ENCODE measurements at regions not wholly inside any gene's neighbourhood (a gene's known extent, or its start where the extent isn't known, plus 50 kb on each side); places are given as distances from the start of the nearest gene placed in this dataset.
"Not testable (repeated sequence)": the region's sequence is repeated elsewhere in the genome, so short reads cannot be mapped to it uniquely, and the experiment has no call there.

- Mint-ChIP-seq H3K4me3 (no peak overlapping the region), H3K27me3 (no peaks in the 10 kb centered on the region), H3K36me3 (ENCODE audit: low read depth) (no peaks in the 10 kb centered on the region), H3K27ac (no peak overlapping the region), H3K4me1 (no peaks in the 10 kb centered on the region)
- ATAC-seq = no peak
- no peak for DNase-seq
- no peaks in the 10 kb centered on the region for H3K9me3 ChIP-seq (ENCODE audit: control insufficient read depth, low read length, poor library complexity, severe bottlenecking)
Observed at GRCh38 chr2:192655916-192656315, 461.2 kb upstream of the TMEFF2 start.

DNA sequence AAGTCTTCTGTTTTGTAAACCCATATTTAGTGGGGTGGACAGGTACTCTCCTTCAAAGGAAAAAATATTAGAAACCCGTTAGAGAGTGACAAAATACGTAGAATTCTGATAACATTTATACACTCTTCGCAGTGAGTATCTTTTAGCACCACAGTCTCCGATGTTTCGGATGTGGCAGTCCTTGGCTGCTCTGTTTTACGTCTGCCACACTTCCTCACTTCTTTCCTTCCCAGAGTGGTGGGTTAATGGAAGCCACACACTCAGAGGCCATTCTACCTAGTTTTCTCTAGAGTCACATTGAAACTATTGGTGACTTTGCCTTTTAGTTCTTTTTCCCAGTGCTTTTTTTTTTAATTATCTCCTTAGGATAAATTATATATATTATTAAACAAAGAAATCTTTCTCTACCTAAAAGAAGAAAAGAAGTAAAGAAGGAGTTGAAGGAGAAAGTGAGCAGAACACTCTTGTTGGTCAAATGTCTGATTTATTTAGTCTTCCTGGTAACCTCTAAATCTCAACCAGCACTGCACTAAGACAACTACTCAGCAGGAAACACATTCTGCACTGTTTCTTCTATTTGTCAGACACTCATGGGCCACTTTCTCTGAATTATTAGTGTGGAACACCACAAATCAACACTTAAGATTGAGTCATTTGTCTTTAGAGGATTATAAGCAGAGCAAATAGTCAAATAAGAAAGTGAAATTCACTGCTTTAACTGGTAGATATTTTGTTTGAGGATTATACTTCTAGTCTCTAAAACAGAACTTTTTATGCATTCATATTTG is 451.3 kb upstream of the TMEFF2 start:
- no peak for DNase-seq
- Mint-ChIP-seq H3K4me1 (no peaks in the 10 kb centered on the region), H3K27ac (no peak overlapping the region), H3K27me3 (no peaks in the 10 kb centered on the region), H3K36me3 (ENCODE audit: low read depth) (no peaks in the 10 kb centered on the region), H3K4me3 (no peak overlapping the region)
- H3K9me3 ChIP-seq (ENCODE audit: control insufficient read depth, low read length, poor library complexity, severe bottlenecking) = no peaks in the 10 kb centered on the region
- ATAC-seq = no peak

DNA sequence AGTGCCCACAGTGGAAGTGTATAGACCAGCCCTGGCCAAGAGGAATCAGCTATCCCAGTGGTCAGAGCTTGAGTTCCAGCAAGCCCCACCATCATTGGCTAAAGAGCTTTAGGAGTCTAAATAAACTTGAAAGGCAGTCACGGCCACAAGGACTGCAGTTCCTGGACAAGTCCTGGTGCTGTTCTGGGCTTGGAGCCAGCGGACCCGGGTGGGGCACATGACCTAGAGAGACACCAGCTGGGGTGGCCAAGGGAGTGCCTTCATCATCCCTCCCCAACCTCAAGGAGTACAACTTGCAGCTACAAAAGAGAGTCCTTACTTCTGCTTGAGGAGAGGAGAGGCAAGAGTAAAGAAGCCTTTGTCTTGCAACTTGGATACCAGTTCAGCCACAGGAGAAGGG is 439.8 kb upstream of the TMEFF2 start:
- Mint-ChIP-seq H3K36me3 (ENCODE audit: low read depth) (no peaks in the 10 kb centered on the region), H3K27ac (no peak overlapping the region), H3K27me3 (no peaks in the 10 kb centered on the region), H3K4me3 (no peak overlapping the region), H3K4me1 (no peaks in the 10 kb centered on the region)
- no peak for DNase-seq
- ATAC-seq = no peak
- H3K9me3 ChIP-seq (ENCODE audit: control insufficient read depth, low read length, poor library complexity, severe bottlenecking) = no peaks in the 10 kb centered on the region

GRCh38 chr2:192628017-192628416 is 433.3 kb upstream of the TMEFF2 start:
- Mint-ChIP-seq H3K27ac (no peak overlapping the region), H3K27me3 (no peaks in the 10 kb centered on the region), H3K4me1 (no peaks in the 10 kb centered on the region), H3K4me3 (no peak overlapping the region), H3K36me3 (ENCODE audit: low read depth) (no peaks in the 10 kb centered on the region)
- ATAC-seq (no peak), DNase-seq (no peak)
- H3K9me3 ChIP-seq (ENCODE audit: control insufficient read depth, low read length, poor library complexity, severe bottlenecking) = no peaks in the 10 kb centered on the region

- H3K4me1 Mint-ChIP-seq = no peaks in the 10 kb centered on the region
- ATAC-seq = no peak
- H3K4me3 Mint-ChIP-seq = no peak overlapping the region
- no peaks in the 10 kb centered on the region for H3K27me3 Mint-ChIP-seq
- H3K9me3 ChIP-seq (ENCODE audit: control insufficient read depth, low read length, poor library complexity, severe bottlenecking) = no peaks in the 10 kb centered on the region
- H3K27ac Mint-ChIP-seq = no peak overlapping the region
- no peaks in the 10 kb centered on the region for H3K36me3 Mint-ChIP-seq (ENCODE audit: low read depth)
- DNase-seq = no peak
Observed at GRCh38 chr2:192615105-192615504, 420.4 kb upstream of the TMEFF2 start.

- DNase-seq (no peak), ATAC-seq (no peak)
- H3K27ac Mint-ChIP-seq = no peak overlapping the region
- no peaks in the 10 kb centered on the region for H3K4me1 Mint-ChIP-seq
- H3K36me3 Mint-ChIP-seq (ENCODE audit: low read depth) = no peaks in the 10 kb centered on the region
- no peaks in the 10 kb centered on the region for H3K9me3 ChIP-seq (ENCODE audit: control insufficient read depth, low read length, poor library complexity, severe bottlenecking)
- no peak overlapping the region for H3K4me3 Mint-ChIP-seq
- no peaks in the 10 kb centered on the region for H3K27me3 Mint-ChIP-seq
Observed at GRCh38 chr2:192604295-192604694, 409.6 kb upstream of the TMEFF2 start.

DNA sequence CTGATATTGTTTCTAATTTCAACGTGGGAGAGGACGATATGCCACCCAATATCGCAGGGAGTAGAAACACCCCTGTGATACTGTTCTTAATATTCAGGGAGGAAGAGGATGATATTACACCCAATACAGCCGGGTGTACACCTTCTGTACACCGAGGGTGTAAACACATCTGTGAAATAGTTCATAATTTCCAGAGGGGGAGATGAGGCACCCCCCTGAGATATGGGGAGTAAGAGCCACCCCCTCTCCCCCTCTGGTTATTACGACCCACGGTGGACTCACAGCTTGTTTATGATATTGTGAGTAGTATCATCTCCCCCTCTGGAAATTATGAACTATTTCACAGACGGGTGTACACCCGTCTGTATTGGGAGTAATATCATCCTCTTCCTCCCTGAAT is 403.9 kb upstream of the TMEFF2 start:
- DNase-seq; H3K36me3 Mint-ChIP-seq (ENCODE audit: low read depth); H3K4me1 Mint-ChIP-seq; H3K9me3 ChIP-seq (ENCODE audit: control insufficient read depth, low read length, poor library complexity, severe bottlenecking); H3K27me3 Mint-ChIP-seq; H3K27ac Mint-ChIP-seq; ATAC-seq; H3K4me3 Mint-ChIP-seq: not testable (repeated sequence)

DNA sequence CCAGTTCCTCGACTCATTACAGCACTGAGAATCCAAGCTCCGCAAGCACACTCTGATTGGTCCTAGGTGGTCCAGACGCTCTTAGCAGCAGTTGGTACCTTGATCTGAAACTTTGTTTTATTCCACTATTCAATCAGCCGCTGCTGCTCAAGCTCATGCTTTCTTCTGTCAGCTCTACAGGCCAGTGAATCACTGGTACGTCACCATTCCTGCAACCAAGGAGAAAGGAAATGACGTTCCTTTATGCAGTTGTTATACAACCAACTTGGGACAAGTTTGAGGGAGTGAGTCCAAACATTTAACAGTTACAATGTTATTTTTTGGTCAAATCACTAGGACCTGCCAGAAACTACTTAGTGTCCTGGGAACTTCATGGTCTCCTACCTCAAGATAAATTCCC is 398.8 kb upstream of the TMEFF2 start:
- Mint-ChIP-seq H3K4me1 (no peaks in the 10 kb centered on the region), H3K27me3 (no peaks in the 10 kb centered on the region), H3K27ac (no peak overlapping the region), H3K36me3 (ENCODE audit: low read depth) (no peaks in the 10 kb centered on the region), H3K4me3 (no peak overlapping the region)
- H3K9me3 ChIP-seq (ENCODE audit: control insufficient read depth, low read length, poor library complexity, severe bottlenecking) = no peaks in the 10 kb centered on the region
- DNase-seq = no peak
- ATAC-seq = no peak

DNA sequence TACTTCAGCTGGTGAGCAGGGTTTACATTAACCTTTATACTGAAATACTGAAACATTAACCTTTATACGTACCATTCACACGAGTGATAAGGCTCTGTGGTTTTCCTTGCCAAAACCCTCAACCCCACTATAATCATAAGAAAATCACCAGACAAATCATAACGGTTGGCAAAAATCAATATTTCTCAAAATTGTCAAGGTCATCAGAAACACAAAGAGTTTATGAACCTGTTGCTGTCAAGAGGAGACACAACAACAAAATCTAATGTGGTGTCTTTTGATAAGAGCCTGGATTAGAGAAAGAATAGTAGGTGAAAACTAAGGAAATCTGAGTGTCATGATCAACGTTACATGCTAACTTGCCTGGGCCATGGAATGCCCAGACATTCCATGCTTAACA is 396.9 kb upstream of the TMEFF2 start:
- ATAC-seq = no peak
- DNase-seq = no peak
- H3K36me3 Mint-ChIP-seq (ENCODE audit: low read depth) = no peaks in the 10 kb centered on the region
- no peak overlapping the region for H3K27ac Mint-ChIP-seq
- H3K4me3 Mint-ChIP-seq = no peak overlapping the region
- H3K9me3 ChIP-seq (ENCODE audit: control insufficient read depth, low read length, poor library complexity, severe bottlenecking) = no peaks in the 10 kb centered on the region
- no peaks in the 10 kb centered on the region for H3K4me1 Mint-ChIP-seq
- no peaks in the 10 kb centered on the region for H3K27me3 Mint-ChIP-seq

GRCh38 chr2:192585418-192585817 is 390.7 kb upstream of the TMEFF2 start:
- H3K4me1 Mint-ChIP-seq = no peaks in the 10 kb centered on the region
- DNase-seq = no peak
- no peaks in the 10 kb centered on the region for H3K36me3 Mint-ChIP-seq (ENCODE audit: low read depth)
- H3K27ac Mint-ChIP-seq = no peak overlapping the region
- H3K4me3 Mint-ChIP-seq = no peak overlapping the region
- no peaks in the 10 kb centered on the region for H3K27me3 Mint-ChIP-seq
- H3K9me3 ChIP-seq (ENCODE audit: control insufficient read depth, low read length, poor library complexity, severe bottlenecking) = no peaks in the 10 kb centered on the region
- ATAC-seq = no peak

DNA sequence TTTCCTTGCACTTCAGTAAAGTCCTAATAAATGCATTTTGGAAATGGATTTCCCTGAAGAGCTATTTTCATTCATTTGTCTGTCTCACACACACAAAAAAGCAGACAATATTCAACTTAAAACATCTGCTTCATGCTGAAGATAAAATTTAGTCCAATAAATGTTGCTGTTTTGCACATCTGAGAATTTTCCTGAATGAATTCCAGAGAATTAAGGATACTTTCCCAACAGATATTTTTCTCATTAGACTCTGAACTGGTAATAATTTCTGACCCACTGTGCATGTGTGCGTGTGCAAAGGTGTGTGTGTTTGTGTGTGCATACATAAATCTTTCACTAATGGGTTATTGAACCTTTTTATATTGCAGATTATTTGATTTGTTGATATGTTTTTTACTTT is 390.2 kb upstream of the TMEFF2 start:
- DNase-seq = no peak
- Mint-ChIP-seq H3K4me1 (no peaks in the 10 kb centered on the region), H3K27ac (no peak overlapping the region), H3K36me3 (ENCODE audit: low read depth) (no peaks in the 10 kb centered on the region), H3K4me3 (no peak overlapping the region), H3K27me3 (no peaks in the 10 kb centered on the region)
- ATAC-seq = no peak
- no peaks in the 10 kb centered on the region for H3K9me3 ChIP-seq (ENCODE audit: control insufficient read depth, low read length, poor library complexity, severe bottlenecking)

GRCh38 chr2:192579965-192580700 is 385.4 kb upstream of the TMEFF2 start:
- DNase-seq = no peak

GRCh38 chr2:192578780-192579179 is 384.0 kb upstream of the TMEFF2 start:
- no peak for ATAC-seq
- DNase-seq = no peak
- no peaks in the 10 kb centered on the region for H3K4me1 Mint-ChIP-seq
- no peaks in the 10 kb centered on the region for H3K27me3 Mint-ChIP-seq
- H3K9me3 ChIP-seq (ENCODE audit: control insufficient read depth, low read length, poor library complexity, severe bottlenecking) = no peaks in the 10 kb centered on the region
- no peak overlapping the region for H3K4me3 Mint-ChIP-seq
- H3K36me3 Mint-ChIP-seq (ENCODE audit: low read depth) = no peaks in the 10 kb centered on the region
- H3K27ac Mint-ChIP-seq = no peak overlapping the region

More at GRCh38 chr2:192579965-192580700, 385.4 kb upstream of the TMEFF2 start:
- Mint-ChIP-seq H3K27me3 (no peaks in the 10 kb centered on the region), H3K4me3 (no peak overlapping the region), H3K4me1 (no peaks in the 10 kb centered on the region), H3K27ac (no peak overlapping the region), H3K36me3 (ENCODE audit: low read depth) (no peaks in the 10 kb centered on the region)
- no peaks in the 10 kb centered on the region for H3K9me3 ChIP-seq (ENCODE audit: control insufficient read depth, low read length, poor library complexity, severe bottlenecking)
- no peak for ATAC-seq

DNA sequence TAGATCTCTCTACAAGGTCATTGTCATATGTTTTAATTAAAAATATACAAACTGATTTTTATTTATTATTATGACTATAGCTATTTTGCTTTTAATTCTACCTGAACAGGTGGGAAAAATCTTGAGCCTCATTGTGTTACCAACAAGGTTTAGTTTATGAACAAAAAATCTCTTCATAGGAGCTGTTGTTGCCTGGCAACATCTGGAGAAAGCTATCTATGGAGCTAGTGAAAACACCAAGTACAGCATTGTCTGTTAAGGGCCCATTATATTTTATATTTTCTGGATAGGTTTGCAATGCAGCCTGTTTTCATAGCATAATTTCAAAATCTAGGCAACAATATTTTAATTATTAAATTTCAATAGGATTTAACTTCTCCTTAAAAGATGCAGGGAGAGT is 383.0 kb upstream of the TMEFF2 start:
- ATAC-seq = no peak
- no peak overlapping the region for H3K27ac Mint-ChIP-seq
- DNase-seq = no peak
- H3K4me3 Mint-ChIP-seq = no peak overlapping the region
- no peaks in the 10 kb centered on the region for H3K4me1 Mint-ChIP-seq
- no peaks in the 10 kb centered on the region for H3K36me3 Mint-ChIP-seq (ENCODE audit: low read depth)
- no peaks in the 10 kb centered on the region for H3K9me3 ChIP-seq (ENCODE audit: control insufficient read depth, low read length, poor library complexity, severe bottlenecking)
- no peaks in the 10 kb centered on the region for H3K27me3 Mint-ChIP-seq
